K562 (cell line): ENCODE measurements at regions not wholly inside any gene's neighbourhood (a gene's known extent, or its start where the extent isn't known, plus 50 kb on each side); places are given as distances from the start of the nearest gene placed in this dataset.

ENCODE experiments used
- ATAC-seq: fragments of 200-7000 bp; cut with Tn5 transposase; 3 replicates; pipeline ENCODE4 v1.9.1; 2020; ENCODE audit warnings: moderate library complexity
- BruUV-seq: library from RNA; stranded (reverse); fragments of 400-500 nt; replicated peaks from 2 replicates; lab custom pipeline; 2021; lab: Mats Ljungman, UMichigan
- CTCF ChIA-PET: fragments of 300-600 bp; formaldehyde crosslinking; extraction: SDS; loops from one replicate; lab custom pipeline; 2021; ENCODE audit warnings: low intra/inter-chr PET ratio; lab: Yijun Ruan, JAX
- POLR2A ChIA-PET: fragments of 300-600, 350-650 bp; sonication (Branson Sonifier 250); formaldehyde crosslinking; extraction: SDS; loops from one replicate; lab custom pipeline; 2021; ENCODE audit warnings: antibody characterized with exemption, inconsistent platforms; lab: Yijun Ruan, JAX
- DNase-seq, 4 experiments: peaks; one replicate each; pipeline versions ENCODE4 v3.0.0 to v3.0.0-alpha.2; 2011 to 2018; ENCODE audit warnings: low spot score in 3 of 4, mixed read lengths in 3 of 4; ENCODE audit errors: extremely low read depth in 1 of 4
- FAIRE-seq: peaks from 2 replicates; lab custom pipeline; 2011; peaks lifted over from hg19 to GRCh38; lab: Jason Lieb, UNC
- H2AFZ ChIP-seq: 2 replicates; pipeline ENCODE4 v1.6.0; 2011; ENCODE audit warnings: low read depth, low read length, control low read depth, inconsistent platforms
- H3K27ac ChIP-seq: fragments of 200-600 bp; 3 replicates; pipeline ENCODE4 v1.8.0; 2011; ENCODE audit warnings: low read depth, mild to moderate bottlenecking, control low read depth, inconsistent platforms, low read length, moderate library complexity, mixed read lengths; ENCODE audit errors: extremely low read depth
- H3K27me3 ChIP-seq, 2 experiments: fragments of 300-600 bp in 1 of 2; 2 replicates in 1 of 2; 3 replicates in 1 of 2; pipeline versions ENCODE4 v1.6.0 to v1.8.0; 2011; ENCODE audit warnings: inconsistent platforms in 2 of 2, low read length in 2 of 2, mild to moderate bottlenecking in 1 of 2, mixed read lengths in 1 of 2, moderate library complexity in 1 of 2; ENCODE audit not compliant: control insufficient read depth in 2 of 2, insufficient read depth in 2 of 2
- H3K36me3 ChIP-seq: fragments of 300-600 bp; 3 replicates; pipeline ENCODE4 v1.8.0; 2011; ENCODE audit warnings: mild to moderate bottlenecking, low read length, inconsistent platforms; ENCODE audit not compliant: control insufficient read depth, insufficient read depth
- H3K4me1 ChIP-seq, 2 experiments: fragments of 200-600 bp in 1 of 2; replicated peaks in 1 of 2; 2 replicates in 1 of 2; 3 replicates in 1 of 2; pipeline versions ENCODE4 v1.5.1 to v1.8.0; 2011; ENCODE audit warnings: inconsistent platforms in 2 of 2, low read length in 2 of 2, mild to moderate bottlenecking in 1 of 2, mixed read lengths in 1 of 2, moderate library complexity in 1 of 2; ENCODE audit not compliant: control insufficient read depth in 2 of 2, insufficient read depth in 2 of 2
- H3K4me2 ChIP-seq: 2 replicates; pipeline ENCODE4 v1.6.1; 2011; ENCODE audit warnings: low read length, control low read depth, inconsistent platforms, mixed read lengths; ENCODE audit not compliant: insufficient read depth
- H3K4me3 ChIP-seq: fragments of 200-600 bp; sonication (generic), shearing (Covaris generic); 2 replicates; pipeline ENCODE4 v1.5.1; 2016; ENCODE audit warnings: control low read depth, inconsistent platforms
- H3K79me2 ChIP-seq: fragments of 200-600 bp; 3 replicates; pipeline ENCODE4 v1.8.0; 2011; ENCODE audit warnings: low read length, inconsistent platforms; ENCODE audit not compliant: control insufficient read depth, insufficient read depth
- H3K9ac ChIP-seq, 2 experiments: 2 replicates each; pipeline versions ENCODE4 v1.6.0 to v1.6.1; 2011; ENCODE audit warnings: low read depth in 2 of 2, low read length in 2 of 2, control low read depth in 1 of 2, inconsistent platforms in 1 of 2, mild to moderate bottlenecking in 1 of 2, mixed read lengths in 1 of 2; ENCODE audit not compliant: insufficient read depth in 1 of 2
- H3K9me1 ChIP-seq: one replicate; pipeline ENCODE4 v1.6.0; 2011; ENCODE audit warnings: inconsistent platforms, mild to moderate bottlenecking, low read length, moderate library complexity; ENCODE audit not compliant: control insufficient read depth, insufficient read depth
- H3K9me3 ChIP-seq: replicated peaks from 2 replicates; pipeline ENCODE4 v1.5.1; 2011; ENCODE audit warnings: low read depth, low read length, inconsistent platforms; ENCODE audit not compliant: control insufficient read depth, insufficient read depth
- H4K20me1 ChIP-seq: replicated peaks from 2 replicates; pipeline ENCODE4 v1.6.1; 2011; ENCODE audit warnings: low read length, inconsistent platforms, mixed read lengths; ENCODE audit not compliant: control insufficient read depth, insufficient read depth
- AFF4 ChIP-seq: sonication (generic); formaldehyde crosslinking; IDR thresholded peaks from 2 replicates; pipeline ENCODE4 v1.8.0; 2023; ENCODE audit warnings: mild to moderate bottlenecking, missing genetic modification reagents
- HMG20A ChIP-seq: fragments of 450-650 bp; formaldehyde crosslinking; conservative IDR thresholded peaks from 2 replicates; pipeline ENCODE4 v1.4.0; 2020; ENCODE audit warnings: mild to moderate bottlenecking, mixed read lengths
- MAFK ChIP-seq: IDR thresholded peaks from 2 replicates; pipeline ENCODE4 v1.6.1; 2011; ENCODE audit warnings: low read length, improper control_type of control experiment
- MTF1 ChIP-seq: fragments of 250-450 bp; sonication (Bioruptor Pico); IDR thresholded peaks from 2 replicates; pipeline ENCODE4 v1.9.0; 2021; ENCODE audit warnings: moderate library complexity, mild to moderate bottlenecking, inconsistent platforms, borderline replicate concordance
- PCBP2 ChIP-seq: fragments of 200-400 bp; formaldehyde crosslinking; IDR thresholded peaks from 2 replicates; pipeline ENCODE4 v1.6.1; 2018; ENCODE audit warnings: low read length, low read depth, mild to moderate bottlenecking, moderate library complexity; ENCODE audit not compliant: poor library complexity, severe bottlenecking
- RBFOX2 ChIP-seq: fragments of 200-400 bp; formaldehyde crosslinking; IDR thresholded peaks from 2 replicates; pipeline ENCODE4 v1.6.1; 2017; ENCODE audit warnings: low read depth, mild to moderate bottlenecking, low read length, moderate library complexity
- RFX1 ChIP-seq: fragments of 450-650 bp; IDR thresholded peaks from 2 replicates; pipeline ENCODE4 v1.6.1; 2016; ENCODE audit warnings: mild to moderate bottlenecking, moderate library complexity
- TFAM ChIP-seq: fragments of 250-450 bp; sonication (Bioruptor Pico); conservative IDR thresholded peaks from 2 replicates; pipeline ENCODE4 v1.5.0; 2021; ENCODE audit warnings: mild to moderate bottlenecking, moderate library complexity
- XRCC4 ChIP-seq: IDR thresholded peaks from one replicate; pipeline ENCODE4 v1.6.1; 2011; ENCODE audit not compliant: insufficient read depth, insufficient read length; ENCODE audit errors: extremely low read depth
- ZBTB5 ChIP-seq: fragments of 450-650 bp; IDR thresholded peaks from 2 replicates; pipeline ENCODE4 v1.6.1; 2017; ENCODE audit warnings: antibody characterized with exemption
- ZKSCAN8 ChIP-seq: fragments of 200-800 bp; sonication (Bioruptor generic); IDR thresholded peaks from 2 replicates; pipeline ENCODE4 v1.6.1; 2016; ENCODE audit warnings: missing genetic modification characterization, missing compliant biosample characterization
- ZNF699 ChIP-seq: fragments of 250-450 bp; sonication (Bioruptor Pico); IDR thresholded peaks from 2 replicates; pipeline ENCODE4 v1.8.0; 2021; ENCODE audit warnings: mild to moderate bottlenecking, moderate library complexity; ENCODE audit not compliant: insufficient replicate concordance
- WGBS: fragments of 100-300 bp; shearing (Covaris generic); methylation state at CpG from one replicate; pipeline ENCODE4 v1.1.6; 2016; ENCODE audit warnings: low coverage, mixed read lengths; ENCODE audit not compliant: insufficient coverage; ENCODE audit errors: missing lambda C conversion rate; 5-methylcytosine and 5-hydroxymethylcytosine counted together
- in situ Hi-C: fragments of 300-500 bp; cut with MboI; formaldehyde crosslinking; loops from 4 replicates; pipeline ENCODE4 v1.15.0; 2018; ENCODE audit warnings: inconsistent platforms, mixed read lengths
- intact Hi-C: fragments of 100-400 bp; cut with micrococcal nuclease; formaldehyde crosslinking; loops from 2 replicates; pipeline ENCODE4 v1.14.2; 2022
- TF ChIP-seq, protein P1 (sequence below): fragments of 450-650 bp; IDR thresholded peaks from 2 replicates; pipeline ENCODE4 v1.6.1; 2018; ENCODE audit warnings: mild to moderate bottlenecking, low read depth; ENCODE audit not compliant: partially characterized antibody
- TF ChIP-seq, protein P2 (sequence below): fragments of 450-650 bp; formaldehyde crosslinking; conservative IDR thresholded peaks from 2 replicates; pipeline ENCODE4 v1.4.0; 2022; ENCODE audit warnings: mild to moderate bottlenecking, missing genetic modification characterization

DNA sequence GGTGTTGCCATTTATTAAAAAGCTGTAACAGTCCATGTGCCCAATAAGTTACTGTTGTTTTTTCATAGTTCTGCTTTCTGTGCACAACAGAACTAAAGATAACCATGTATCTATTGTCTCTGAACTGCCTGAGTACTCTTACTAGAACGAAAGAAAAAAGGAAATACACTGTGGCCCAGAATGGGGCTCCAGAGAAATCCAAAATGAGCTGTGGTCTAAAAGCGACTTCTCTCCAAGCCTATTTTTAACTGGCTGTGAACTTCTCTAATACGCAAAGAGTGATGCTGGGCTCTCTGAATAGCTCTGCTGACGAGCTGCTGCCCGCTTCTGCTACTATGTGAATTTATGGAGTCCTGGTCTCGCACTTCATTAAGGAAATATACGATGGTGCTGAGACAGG lies 56.2 kb upstream of the LPP start:
- 0% methylated on average over 7 of the region's 7 CpGs for WGBS

More for the DNA sequence above, 56.2 kb upstream of the LPP start:
- no peak overlapping the region for H3K27ac ChIP-seq
- no peak overlapping the region for H2AFZ ChIP-seq
- BruUV-seq: no TSS peak
- H3K27me3 ChIP-seq: no peaks in the 10 kb centered on the region
- no peak for FAIRE-seq
- H3K9me3 ChIP-seq: no peaks in the 10 kb centered on the region
- DNase-seq: no peak
- no peak overlapping the region for H3K4me2 ChIP-seq
- H3K79me2 ChIP-seq: no peaks in the 10 kb centered on the region
- H4K20me1 ChIP-seq: no peaks in the 10 kb centered on the region
- CTCF ChIA-PET: no interaction called here
- no peak overlapping the region for H3K4me3 ChIP-seq
- H3K9me1 ChIP-seq: no peaks in the 10 kb centered on the region
- TF ChIP-seq MTF1 (no peak), MAFK (no peak), ZKSCAN8 (no peak), RBFOX2 (no peak), AFF4 (CRISPR knock-in tag) (no peak), XRCC4 (no peak), PCBP2 (no peak), RFX1 (no peak), ZBTB5 (no peak), TFAM (CRISPR knock-in tag) (no peak), HMG20A (no peak), ZNF699 (CRISPR knock-in tag) (no peak)
- TF ChIP-seq, protein P1, sequence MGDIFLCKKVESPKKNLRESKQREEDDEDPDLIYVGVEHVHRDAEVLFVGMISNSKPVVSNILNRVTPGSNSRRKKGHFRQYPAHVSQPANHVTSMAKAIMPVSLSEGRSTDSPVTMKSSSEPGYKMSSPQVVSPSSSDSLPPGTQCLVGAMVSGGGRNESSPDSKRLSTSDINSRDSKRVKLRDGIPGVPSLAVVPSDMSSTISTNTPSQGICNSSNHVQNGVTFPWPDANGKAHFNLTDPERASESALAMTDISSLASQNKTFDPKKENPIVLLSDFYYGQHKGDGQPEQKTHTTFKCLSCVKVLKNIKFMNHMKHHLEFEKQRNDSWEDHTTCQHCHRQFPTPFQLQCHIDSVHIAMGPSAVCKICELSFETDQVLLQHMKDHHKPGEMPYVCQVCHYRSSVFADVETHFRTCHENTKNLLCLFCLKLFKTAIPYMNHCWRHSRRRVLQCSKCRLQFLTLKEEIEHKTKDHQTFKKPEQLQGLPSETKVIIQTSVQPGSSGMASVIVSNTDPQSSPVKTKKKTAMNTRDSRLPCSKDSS: no peak
- TF ChIP-seq, protein P2, sequence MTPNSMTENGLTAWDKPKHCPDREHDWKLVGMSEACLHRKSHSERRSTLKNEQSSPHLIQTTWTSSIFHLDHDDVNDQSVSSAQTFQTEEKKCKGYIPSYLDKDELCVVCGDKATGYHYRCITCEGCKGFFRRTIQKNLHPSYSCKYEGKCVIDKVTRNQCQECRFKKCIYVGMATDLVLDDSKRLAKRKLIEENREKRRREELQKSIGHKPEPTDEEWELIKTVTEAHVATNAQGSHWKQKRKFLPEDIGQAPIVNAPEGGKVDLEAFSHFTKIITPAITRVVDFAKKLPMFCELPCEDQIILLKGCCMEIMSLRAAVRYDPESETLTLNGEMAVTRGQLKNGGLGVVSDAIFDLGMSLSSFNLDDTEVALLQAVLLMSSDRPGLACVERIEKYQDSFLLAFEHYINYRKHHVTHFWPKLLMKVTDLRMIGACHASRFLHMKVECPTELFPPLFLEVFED (CRISPR knock-in tag): no peak
- H3K4me1 ChIP-seq: no peaks in the 10 kb centered on the region
- in situ Hi-C loops (no loop called here), intact Hi-C loops (no loop called here)
- ATAC-seq: no peak
- no peaks in the 10 kb centered on the region for H3K36me3 ChIP-seq
- POLR2A ChIA-PET: interaction anchor here (0.5 kb wide), 1 partner anchor 33 kb away, joined by 3 read pairs; no protein-coding TSS in a partner anchor
- H3K9ac ChIP-seq: no peak overlapping the region
